SU-DHL-6 (cell line): ENCODE measurements at regions not wholly inside any gene's neighbourhood (a gene's known extent, or its start where the extent isn't known, plus 50 kb on each side); places are given as distances from the start of the nearest gene placed in this dataset.
"Not testable (repeated sequence)": the region's sequence is repeated elsewhere in the genome, so short reads cannot be mapped to it uniquely, and the experiment has no call there.

Source experiments
- CTCF ChIP-seq: fragments of 200-600 bp; sonication (generic); IDR thresholded peaks from one replicate; pipeline ENCODE4 v1.5.1; 2017; ENCODE audit warnings: antibody characterized with exemption, mild to moderate bottlenecking, low read length, moderate library complexity; ENCODE audit not compliant: insufficient read depth, poor library complexity, severe bottlenecking
- EZH2phosphoT487 ChIP-seq: fragments of 200-600 bp; sonication (generic), shearing (Covaris generic); conservative IDR thresholded peaks from 2 replicates; pipeline ENCODE4 v1.6.1; 2018; ENCODE audit warnings: mild to moderate bottlenecking, antibody characterized with exemption, low read length, moderate library complexity, mixed read lengths

- not testable (repeated sequence) for TF ChIP-seq CTCF, EZH2phosphoT487
These were observed 128.1 kb upstream of the SMURF2 start for GRCh38 chr17:64790193-64790592.
